Hepatocyte (in vitro differentiated cells): ENCODE measurements at regions not wholly inside any gene's neighbourhood (a gene's known extent, or its start where the extent isn't known, plus 50 kb on each side); places are given as distances from the start of the nearest gene placed in this dataset.

Source experiments
- DNase-seq: peaks from one replicate; pipeline ENCODE4 v3.0.0-alpha.2; 2016; ENCODE audit warnings: low spot score
- H2AFZ ChIP-seq: fragments of 200-600 bp; sonication (generic); 2 replicates; pipeline ENCODE4 v1.6.0; 2016; ENCODE audit warnings: antibody characterized with exemption, mild to moderate bottlenecking
- H3K27ac ChIP-seq: fragments of 200-600 bp; sonication (generic); 2 replicates; pipeline ENCODE4 v1.5.1; 2016; ENCODE audit warnings: mild to moderate bottlenecking
- H3K27me3 ChIP-seq: fragments of 200-600 bp; sonication (generic); 2 replicates; pipeline ENCODE4 v1.6.1; 2016
- H3K36me3 ChIP-seq: fragments of 200-600 bp; sonication (generic); replicated peaks from 2 replicates; pipeline ENCODE4 v1.5.1; 2016; ENCODE audit warnings: low read depth; ENCODE audit not compliant: insufficient read depth
- H3K4me1 ChIP-seq: fragments of 200-600 bp; sonication (generic); 2 replicates; pipeline ENCODE4 v1.5.1; 2016; ENCODE audit warnings: mild to moderate bottlenecking, moderate library complexity; ENCODE audit not compliant: insufficient read depth
- H3K4me2 ChIP-seq: fragments of 200-600 bp; sonication (generic); 2 replicates; pipeline ENCODE4 v1.6.0; 2016
- H3K4me3 ChIP-seq: fragments of 200-600 bp; sonication (generic); 2 replicates; pipeline ENCODE4 v1.5.1; 2016; ENCODE audit warnings: mild to moderate bottlenecking
- H3K79me2 ChIP-seq: fragments of 200-600 bp; sonication (generic); 2 replicates; pipeline ENCODE4 v1.6.0; 2017; ENCODE audit warnings: mild to moderate bottlenecking
- H3K9me2 ChIP-seq: fragments of 200-600 bp; sonication (generic); replicated peaks from 2 replicates; pipeline ENCODE4 v1.6.0; 2017; ENCODE audit warnings: mild to moderate bottlenecking; ENCODE audit not compliant: insufficient read depth
- H3K9me3 ChIP-seq: fragments of 200-600 bp; sonication (generic); 2 replicates; pipeline ENCODE4 v1.5.1; 2016; ENCODE audit warnings: low read depth, mild to moderate bottlenecking
- H4K20me1 ChIP-seq: fragments of 200-600 bp; sonication (generic); 2 replicates; pipeline ENCODE4 v1.6.0; 2016; ENCODE audit warnings: mild to moderate bottlenecking; ENCODE audit not compliant: insufficient read depth, poor library complexity, severe bottlenecking
- EZH2 ChIP-seq: fragments of 200-600 bp; sonication (generic); IDR thresholded peaks from 2 replicates; pipeline ENCODE4 v1.6.1; 2016; ENCODE audit warnings: antibody characterized with exemption, mild to moderate bottlenecking, borderline replicate concordance
- EZH2phosphoT487 ChIP-seq: fragments of 200-600 bp; sonication (generic); IDR thresholded peaks from one replicate; pipeline ENCODE4 v1.6.1; 2018; ENCODE audit warnings: antibody characterized with exemption, mild to moderate bottlenecking, low read depth, moderate library complexity; ENCODE audit not compliant: unreplicated experiment, severe bottlenecking
- WGBS: methylation state at CpG from one replicate; pipeline ENCODE4 v1.1.6; 2016; ENCODE audit warnings: low lambda C conversion rate; ENCODE audit errors: missing lambda C conversion rate; 5-methylcytosine and 5-hydroxymethylcytosine counted together
- TF ChIP-seq, protein P1 (sequence below): fragments of 200-600 bp; sonication (generic); IDR thresholded peaks from 2 replicates; pipeline ENCODE4 v1.5.1; 2016; ENCODE audit warnings: antibody characterized with exemption, mild to moderate bottlenecking; ENCODE audit not compliant: poor library complexity

DNA sequence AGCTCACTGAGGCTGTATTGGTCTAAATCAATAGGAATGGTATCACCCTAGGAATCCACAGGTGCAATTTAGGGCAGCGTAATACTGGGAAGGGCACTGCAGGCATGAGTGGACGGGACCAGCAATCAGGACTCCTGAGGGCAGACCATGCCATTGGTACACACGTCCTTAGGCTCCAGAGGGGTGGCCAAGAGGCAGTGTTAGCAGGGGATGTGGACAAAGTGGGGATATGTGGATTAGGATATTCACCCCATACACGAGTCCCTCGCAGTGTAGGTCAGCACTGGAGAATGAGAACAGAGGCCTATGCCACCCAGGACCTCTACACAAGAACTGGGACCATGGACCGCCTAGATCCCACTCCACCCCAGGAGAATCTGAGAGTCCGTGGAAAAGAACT lies 389.8 kb downstream of the BCL11A start:
- H2AFZ ChIP-seq, result no peak overlapping the region
- TF ChIP-seq, protein P1, sequence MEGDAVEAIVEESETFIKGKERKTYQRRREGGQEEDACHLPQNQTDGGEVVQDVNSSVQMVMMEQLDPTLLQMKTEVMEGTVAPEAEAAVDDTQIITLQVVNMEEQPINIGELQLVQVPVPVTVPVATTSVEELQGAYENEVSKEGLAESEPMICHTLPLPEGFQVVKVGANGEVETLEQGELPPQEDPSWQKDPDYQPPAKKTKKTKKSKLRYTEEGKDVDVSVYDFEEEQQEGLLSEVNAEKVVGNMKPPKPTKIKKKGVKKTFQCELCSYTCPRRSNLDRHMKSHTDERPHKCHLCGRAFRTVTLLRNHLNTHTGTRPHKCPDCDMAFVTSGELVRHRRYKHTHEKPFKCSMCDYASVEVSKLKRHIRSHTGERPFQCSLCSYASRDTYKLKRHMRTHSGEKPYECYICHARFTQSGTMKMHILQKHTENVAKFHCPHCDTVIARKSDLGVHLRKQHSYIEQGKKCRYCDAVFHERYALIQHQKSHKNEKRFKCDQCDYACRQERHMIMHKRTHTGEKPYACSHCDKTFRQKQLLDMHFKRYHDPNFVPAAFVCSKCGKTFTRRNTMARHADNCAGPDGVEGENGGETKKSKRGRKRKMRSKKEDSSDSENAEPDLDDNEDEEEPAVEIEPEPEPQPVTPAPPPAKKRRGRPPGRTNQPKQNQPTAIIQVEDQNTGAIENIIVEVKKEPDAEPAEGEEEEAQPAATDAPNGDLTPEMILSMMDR, result no peak
- TF ChIP-seq EZH2phosphoT487 (no peak), EZH2 (no peak)
- no peak overlapping the region for H3K4me3 ChIP-seq
- no peak overlapping the region for H3K27ac ChIP-seq
- no peaks in the 10 kb centered on the region for H3K36me3 ChIP-seq
- no peaks in the 10 kb centered on the region for H3K4me1 ChIP-seq
- H3K4me2 ChIP-seq, result no peak overlapping the region
- 89% methylated on average over 7 of the region's 7 CpGs for WGBS
- H3K9me3 ChIP-seq, result no peaks in the 10 kb centered on the region
- no peaks in the 10 kb centered on the region for H3K79me2 ChIP-seq
- H3K27me3 ChIP-seq, result no peaks in the 10 kb centered on the region
- no peaks in the 10 kb centered on the region for H3K9me2 ChIP-seq
- no peaks in the 10 kb centered on the region for H4K20me1 ChIP-seq
- DNase-seq, result no peak

DNA sequence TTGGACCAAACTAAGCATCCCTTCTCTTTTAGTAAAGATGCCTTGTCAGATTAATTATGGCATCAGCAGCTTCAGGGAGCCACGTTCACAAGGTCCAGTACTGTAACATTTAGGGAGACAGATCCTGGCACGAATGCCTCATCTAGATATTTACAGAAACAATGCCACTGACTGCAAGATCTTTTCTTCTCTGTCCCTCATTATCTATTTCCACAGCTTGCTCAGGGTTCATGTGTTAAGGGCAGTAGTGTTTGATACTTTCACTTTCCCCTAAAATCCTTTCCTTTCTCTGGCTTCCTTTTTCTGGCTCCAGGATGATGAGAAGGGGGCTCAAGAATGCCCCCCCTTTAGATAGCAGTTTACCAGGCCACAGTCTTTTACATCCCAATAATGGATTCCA lies 393.9 kb downstream of the BCL11A start:
- TF ChIP-seq, protein P1, result no peak
- no peak for TF ChIP-seq EZH2
- TF ChIP-seq EZH2phosphoT487, result no peak
- WGBS, result 78% methylated on average over 2 of the region's 2 CpGs
- Histone ChIP-seq H3K4me1 (no peaks in the 10 kb centered on the region), H3K27ac (no peak overlapping the region), H3K79me2 (no peaks in the 10 kb centered on the region), H3K36me3 (no peaks in the 10 kb centered on the region), H3K4me2 (no peak overlapping the region), H3K9me2 (no peaks in the 10 kb centered on the region), H4K20me1 (no peaks in the 10 kb centered on the region), H2AFZ (no peak overlapping the region), H3K27me3 (no peaks in the 10 kb centered on the region), H3K4me3 (no peak overlapping the region), H3K9me3 (no peaks in the 10 kb centered on the region)
- no peak for DNase-seq

DNA sequence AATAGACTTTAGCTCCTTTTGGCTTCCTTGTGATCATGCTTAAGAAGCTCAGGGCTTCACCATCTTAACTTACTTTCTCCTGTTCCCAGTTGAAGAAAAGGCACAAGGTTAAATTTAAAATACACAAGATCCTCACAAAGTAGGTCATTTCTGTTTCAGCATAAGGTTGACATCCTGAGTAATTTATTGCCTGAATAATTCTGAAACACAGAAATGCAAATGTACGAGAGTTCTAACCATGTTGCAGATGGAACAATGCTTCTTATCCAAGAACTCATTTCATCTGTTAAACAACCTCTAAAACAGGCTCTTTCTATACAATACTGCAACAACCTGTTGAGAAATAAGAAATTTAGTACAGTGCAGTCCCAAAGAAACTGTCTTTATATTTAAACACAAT lies 395.2 kb downstream of the BCL11A start:
- 93% methylated on average over 1 of the region's 1 CpG for WGBS
- Histone ChIP-seq H3K4me3 (no peak overlapping the region), H3K4me1 (no peaks in the 10 kb centered on the region), H3K9me3 (no peaks in the 10 kb centered on the region), H3K4me2 (no peak overlapping the region), H3K36me3 (no peaks in the 10 kb centered on the region), H3K9me2 (no peaks in the 10 kb centered on the region), H3K27me3 (no peaks in the 10 kb centered on the region), H4K20me1 (no peaks in the 10 kb centered on the region), H3K27ac (no peak overlapping the region), H2AFZ (no peak overlapping the region), H3K79me2 (no peaks in the 10 kb centered on the region)
- TF ChIP-seq EZH2 (no peak), EZH2phosphoT487 (no peak)
- TF ChIP-seq, protein P1, result no peak
- DNase-seq, result no peak

DNA sequence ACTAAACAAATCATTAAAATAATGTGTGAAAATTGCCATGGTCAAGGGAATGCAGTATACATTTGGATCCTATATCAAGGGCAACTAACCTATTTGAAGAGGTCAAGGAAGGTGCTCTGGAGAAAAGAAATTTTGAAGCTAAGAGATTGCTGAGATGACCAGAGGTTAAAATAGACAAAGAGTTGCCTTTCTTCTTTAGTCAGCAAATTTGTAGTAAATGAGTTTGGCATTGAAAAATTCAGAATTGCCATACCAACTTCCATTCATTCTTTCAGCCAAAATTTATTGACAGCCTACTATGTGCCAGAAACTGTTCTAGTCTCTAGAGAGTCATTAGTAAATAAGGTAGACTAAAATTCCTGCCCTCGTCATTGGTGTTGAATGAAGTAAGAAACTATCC lies 396.2 kb downstream of the BCL11A start:
- TF ChIP-seq, protein P1, result no peak
- TF ChIP-seq EZH2phosphoT487 (no peak), EZH2 (no peak)
- Histone ChIP-seq H3K4me3 (no peak overlapping the region), H3K4me2 (no peak overlapping the region), H3K9me2 (no peaks in the 10 kb centered on the region), H2AFZ (no peak overlapping the region), H3K4me1 (no peaks in the 10 kb centered on the region), H3K36me3 (no peaks in the 10 kb centered on the region), H4K20me1 (no peaks in the 10 kb centered on the region), H3K27me3 (no peaks in the 10 kb centered on the region), H3K9me3 (no peaks in the 10 kb centered on the region), H3K79me2 (no peaks in the 10 kb centered on the region), H3K27ac (no peak overlapping the region)
- DNase-seq, result no peak
- 90% methylated on average over 1 of the region's 1 CpG for WGBS
